WERI-Rb-1 (cell line): ENCODE measurements at regions not wholly inside any gene's neighbourhood (a gene's known extent, or its start where the extent isn't known, plus 50 kb on each side); places are given as distances from the start of the nearest gene placed in this dataset.

ENCODE experiments used
- DNase-seq: peaks from one replicate; pipeline ENCODE4 v3.0.0-alpha.2; 2020
- H3K27ac ChIP-seq: fragments of 250-450 bp; sonication (Bioruptor Pico); 2 replicates; pipeline ENCODE4 v1.5.1; 2020; ENCODE audit warnings: mild to moderate bottlenecking, moderate library complexity
- H3K27me3 ChIP-seq: fragments of 250-450 bp; sonication (Bioruptor Pico); 2 replicates; pipeline ENCODE4 v1.5.1; 2021; ENCODE audit warnings: mild to moderate bottlenecking, low read depth, moderate library complexity; ENCODE audit not compliant: insufficient read depth, severe bottlenecking
- H3K36me3 ChIP-seq: fragments of 250-450 bp; sonication (Bioruptor Pico); 2 replicates; pipeline ENCODE4 v1.5.1; 2020; ENCODE audit warnings: mild to moderate bottlenecking, moderate library complexity
- H3K4me3 ChIP-seq: 2 replicates; pipeline ENCODE4 v1.5.1; 2011; ENCODE audit warnings: low read depth, mild to moderate bottlenecking, control low read depth, low read length
- H3K9me3 ChIP-seq: fragments of 250-450 bp; sonication (Bioruptor Pico); 2 replicates; pipeline ENCODE4 v1.5.1; 2021; ENCODE audit warnings: mild to moderate bottlenecking, moderate library complexity; ENCODE audit not compliant: severe bottlenecking
- TF ChIP-seq, protein P1 (sequence below): IDR thresholded peaks from 2 replicates; pipeline ENCODE4 v1.5.1; 2011; ENCODE audit warnings: low read depth, mild to moderate bottlenecking, control low read depth, inconsistent platforms, low read length

- TF ChIP-seq, protein P1, sequence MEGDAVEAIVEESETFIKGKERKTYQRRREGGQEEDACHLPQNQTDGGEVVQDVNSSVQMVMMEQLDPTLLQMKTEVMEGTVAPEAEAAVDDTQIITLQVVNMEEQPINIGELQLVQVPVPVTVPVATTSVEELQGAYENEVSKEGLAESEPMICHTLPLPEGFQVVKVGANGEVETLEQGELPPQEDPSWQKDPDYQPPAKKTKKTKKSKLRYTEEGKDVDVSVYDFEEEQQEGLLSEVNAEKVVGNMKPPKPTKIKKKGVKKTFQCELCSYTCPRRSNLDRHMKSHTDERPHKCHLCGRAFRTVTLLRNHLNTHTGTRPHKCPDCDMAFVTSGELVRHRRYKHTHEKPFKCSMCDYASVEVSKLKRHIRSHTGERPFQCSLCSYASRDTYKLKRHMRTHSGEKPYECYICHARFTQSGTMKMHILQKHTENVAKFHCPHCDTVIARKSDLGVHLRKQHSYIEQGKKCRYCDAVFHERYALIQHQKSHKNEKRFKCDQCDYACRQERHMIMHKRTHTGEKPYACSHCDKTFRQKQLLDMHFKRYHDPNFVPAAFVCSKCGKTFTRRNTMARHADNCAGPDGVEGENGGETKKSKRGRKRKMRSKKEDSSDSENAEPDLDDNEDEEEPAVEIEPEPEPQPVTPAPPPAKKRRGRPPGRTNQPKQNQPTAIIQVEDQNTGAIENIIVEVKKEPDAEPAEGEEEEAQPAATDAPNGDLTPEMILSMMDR = no peak
- Histone ChIP-seq H3K36me3 (no peaks in the 10 kb centered on the region), H3K4me3 (no peak overlapping the region), H3K9me3 (no peaks in the 10 kb centered on the region), H3K27me3 (no peaks in the 10 kb centered on the region), H3K27ac (no peak overlapping the region)
- DNase-seq = no peak
Observed at GRCh38 chr6:147675281-147675680, 166.8 kb downstream of the SAMD5 start.

- DNase-seq = no peak
- Histone ChIP-seq H3K4me3 (no peak overlapping the region), H3K36me3 (no peaks in the 10 kb centered on the region), H3K27me3 (no peaks in the 10 kb centered on the region), H3K27ac (no peak overlapping the region), H3K9me3 (no peaks in the 10 kb centered on the region)
- TF ChIP-seq, protein P1 = no peak
Observed at GRCh38 chr6:147676495-147677199, 168.2 kb downstream of the SAMD5 start.

- H3K27ac ChIP-seq = no peak overlapping the region
- no peaks in the 10 kb centered on the region for H3K36me3 ChIP-seq
- DNase-seq = no peak
- TF ChIP-seq, protein P1 = no peak
- no peak overlapping the region for H3K4me3 ChIP-seq
- no peaks in the 10 kb centered on the region for H3K9me3 ChIP-seq
- H3K27me3 ChIP-seq = no peaks in the 10 kb centered on the region
Observed at GRCh38 chr6:147677647-147678046, 169.2 kb downstream of the SAMD5 start.

DNA sequence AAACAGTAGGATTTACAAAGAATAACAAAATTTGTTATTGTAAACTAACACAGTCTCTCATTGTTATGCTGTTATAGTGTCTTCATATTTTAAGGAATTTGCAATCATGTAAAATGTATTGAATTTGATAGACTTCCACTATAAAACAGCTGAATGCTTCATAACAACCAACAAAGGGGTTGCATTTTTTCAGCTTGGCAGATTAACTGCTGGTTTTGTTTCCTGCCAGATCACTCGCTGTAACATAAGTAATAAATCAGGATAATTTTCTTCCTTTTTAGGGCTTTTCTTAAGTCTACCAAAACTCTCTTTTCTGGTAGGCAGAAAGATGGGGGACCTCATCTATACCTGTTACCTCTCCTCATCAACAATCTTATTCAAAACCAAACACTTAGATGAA, 169.8 kb downstream of the SAMD5 start:
- no peak overlapping the region for H3K4me3 ChIP-seq
- no peaks in the 10 kb centered on the region for H3K36me3 ChIP-seq
- H3K27me3 ChIP-seq = no peaks in the 10 kb centered on the region
- no peaks in the 10 kb centered on the region for H3K9me3 ChIP-seq
- no peak overlapping the region for H3K27ac ChIP-seq
- TF ChIP-seq, protein P1 = no peak
- no peak for DNase-seq

GRCh38 chr6:147684906-147685305, 176.4 kb downstream of the SAMD5 start:
- Histone ChIP-seq H3K9me3 (no peaks in the 10 kb centered on the region), H3K27ac (no peak overlapping the region), H3K27me3 (no peaks in the 10 kb centered on the region), H3K4me3 (no peak overlapping the region), H3K36me3 (no peaks in the 10 kb centered on the region)
- no peak for DNase-seq
- TF ChIP-seq, protein P1 = no peak

DNA sequence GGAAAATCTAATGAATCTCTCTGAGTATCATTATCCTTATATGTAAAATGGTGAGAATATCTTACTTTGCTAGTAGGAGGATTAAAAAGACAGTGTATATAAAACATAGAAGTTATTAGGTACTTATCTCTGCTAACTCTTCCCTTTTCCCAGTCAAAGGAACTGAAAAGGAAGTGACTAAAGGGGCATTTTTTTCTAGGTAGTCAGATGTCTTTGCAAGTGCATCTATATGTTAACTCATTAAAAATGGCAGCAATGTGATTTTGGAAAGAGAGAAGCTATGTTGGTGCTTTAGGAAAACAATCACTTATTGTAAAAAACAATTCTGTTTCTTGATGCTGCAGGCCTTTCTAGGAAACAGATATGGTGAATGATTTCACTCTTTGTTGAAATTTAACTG, 180.9 kb downstream of the SAMD5 start:
- no peak for DNase-seq
- Histone ChIP-seq H3K36me3 (no peaks in the 10 kb centered on the region), H3K27me3 (no peaks in the 10 kb centered on the region), H3K9me3 (no peaks in the 10 kb centered on the region), H3K4me3 (no peak overlapping the region), H3K27ac (no peak overlapping the region)
- TF ChIP-seq, protein P1 = no peak
